HUDEP-2 (cell line): ENCODE measurements at regions not wholly inside any gene's neighbourhood (a gene's known extent, or its start where the extent isn't known, plus 50 kb on each side); places are given as distances from the start of the nearest gene placed in this dataset.

ENCODE experiments used
- DNase-seq, 76 experiments: peaks; one replicate each; lab custom pipeline; 2025; ENCODE audit not compliant: unreplicated experiment in 76 of 76; lab: John Stamatoyannopoulos, UW

DNA sequence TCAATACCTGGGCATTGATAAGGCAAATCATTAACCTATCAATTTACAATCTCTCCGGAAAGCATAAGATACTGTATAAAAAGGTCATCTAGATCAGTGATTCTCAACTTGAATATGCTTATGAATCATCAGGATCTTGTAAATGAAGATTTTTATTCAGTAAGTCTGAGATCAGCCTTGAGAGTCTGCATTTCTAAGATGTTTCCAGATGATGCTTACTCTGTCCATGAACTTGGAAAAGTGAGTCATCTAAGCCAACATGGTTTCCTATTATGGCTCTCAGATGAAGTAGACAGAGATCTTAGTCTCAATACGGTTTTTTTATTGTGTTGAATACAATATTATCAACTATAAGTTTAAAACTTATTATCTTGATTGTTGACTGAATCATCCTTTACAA, 226.4 kb upstream of the KIRREL3 start:
- DNase-seq = no peak

DNA sequence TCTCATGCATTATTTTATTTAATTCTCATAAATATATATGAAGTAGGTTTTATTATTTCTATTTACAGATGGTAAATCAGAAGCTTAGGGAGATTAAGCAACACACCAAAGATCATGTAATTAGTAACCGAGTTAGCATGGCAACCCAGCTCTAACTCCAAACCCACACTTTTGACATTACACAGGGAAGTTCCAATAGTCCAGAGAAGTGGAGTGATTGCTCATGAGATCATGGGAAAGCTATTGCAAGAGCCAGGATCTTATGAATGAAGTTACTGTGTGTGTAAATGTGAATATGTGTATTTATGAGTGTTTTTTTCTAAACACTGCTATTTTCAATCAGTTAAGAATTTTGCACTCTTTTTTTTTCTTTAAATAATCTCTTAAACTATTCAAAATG, 225.8 kb upstream of the KIRREL3 start:
- DNase-seq = no peak

DNA sequence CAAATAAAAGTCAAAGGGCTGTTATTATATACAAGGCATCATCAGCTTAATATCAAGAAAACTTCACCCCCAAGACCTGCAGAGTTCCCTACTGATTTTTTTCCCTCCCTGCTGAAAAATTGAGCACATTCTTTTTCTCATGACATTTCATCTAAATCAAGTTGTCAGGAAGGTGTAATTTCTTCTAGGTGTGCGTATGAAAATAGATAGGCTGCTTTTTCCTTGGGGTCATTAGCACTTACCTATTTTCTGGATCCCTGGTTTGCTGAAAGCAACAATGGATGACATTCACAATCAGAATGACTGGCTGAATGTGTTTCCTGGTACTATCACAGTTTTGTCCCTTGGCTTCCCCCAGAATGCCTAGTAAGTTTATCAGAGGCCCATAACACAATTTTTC, 225.0 kb upstream of the KIRREL3 start:
- DNase-seq = no peak

DNA sequence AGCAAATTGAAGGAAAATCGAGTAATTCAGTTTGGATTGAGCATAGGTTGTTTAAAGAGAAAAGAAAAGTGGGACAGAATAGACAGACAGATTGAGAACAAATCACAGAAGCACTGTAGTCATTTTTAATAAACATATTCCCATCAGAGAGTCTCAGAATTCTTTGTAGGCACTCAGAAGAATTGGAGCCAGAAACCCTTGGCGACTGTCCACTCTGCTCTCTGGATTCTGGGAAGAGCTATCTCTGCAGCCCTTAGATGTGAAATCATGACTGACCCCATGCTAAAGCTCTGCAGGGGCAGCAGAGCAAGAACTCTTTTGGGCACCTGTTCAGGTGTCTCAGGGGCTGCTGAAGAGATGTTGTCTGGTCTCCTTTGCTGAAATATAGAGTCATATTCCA, 223.7 kb upstream of the KIRREL3 start:
- no peak for DNase-seq

DNA sequence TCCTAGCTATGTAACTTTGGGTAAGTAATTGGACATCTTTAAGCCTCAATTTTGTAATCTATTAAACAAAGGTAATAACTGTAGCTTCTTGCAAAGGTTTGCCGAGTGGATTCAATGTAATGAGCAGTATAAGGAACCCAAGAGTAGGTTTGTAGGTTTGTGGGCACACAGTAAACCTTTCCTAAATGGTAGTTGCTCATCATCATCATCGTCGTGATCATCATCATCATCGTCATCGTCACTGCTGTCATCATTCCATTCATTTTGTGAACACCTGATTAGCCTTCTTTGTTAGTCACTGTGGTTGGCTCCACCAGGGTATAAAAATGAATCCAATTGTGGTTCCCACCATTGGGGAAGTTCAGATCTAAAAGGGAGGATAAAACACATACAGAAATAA, 223.1 kb upstream of the KIRREL3 start:
- DNase-seq = no peak

DNA sequence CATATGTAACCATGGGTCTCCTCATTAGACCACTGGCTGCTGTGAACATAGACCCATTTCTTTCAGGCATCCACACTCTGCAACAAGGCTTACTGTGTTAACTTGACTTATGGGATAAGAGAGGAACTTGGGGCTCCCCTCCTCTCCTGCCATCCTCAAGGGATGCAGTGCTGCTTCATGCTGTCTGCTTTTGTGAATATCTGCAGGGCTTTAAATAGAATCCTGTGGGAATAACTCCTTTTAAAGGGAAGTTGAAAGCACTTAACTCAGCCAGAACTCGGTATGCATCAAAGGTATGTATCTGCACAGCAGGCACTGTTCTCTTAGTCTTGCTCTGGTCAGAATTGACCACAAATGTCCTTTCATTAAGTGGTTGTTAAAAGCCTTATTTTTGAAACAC, 222.5 kb upstream of the KIRREL3 start:
- no peak for DNase-seq

DNA sequence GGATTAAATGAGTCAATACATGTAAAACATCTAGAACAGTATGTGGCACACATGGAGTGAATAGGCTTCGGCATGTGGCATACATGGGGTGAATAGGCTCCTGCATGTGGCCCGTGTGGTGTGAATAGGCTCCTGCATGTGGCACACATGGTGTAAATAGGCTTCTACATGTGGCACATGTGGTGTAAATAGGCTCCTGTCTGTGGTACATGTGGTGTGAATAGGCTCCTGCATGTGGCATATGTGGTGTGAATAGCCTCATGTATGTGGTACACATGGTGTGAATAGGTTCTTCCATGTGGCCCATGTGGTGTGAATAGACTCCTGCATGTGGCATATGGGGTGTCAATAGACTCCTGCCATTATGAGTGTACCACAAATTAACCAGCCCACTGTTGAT, 219.1 kb upstream of the KIRREL3 start:
- no peak for DNase-seq

DNA sequence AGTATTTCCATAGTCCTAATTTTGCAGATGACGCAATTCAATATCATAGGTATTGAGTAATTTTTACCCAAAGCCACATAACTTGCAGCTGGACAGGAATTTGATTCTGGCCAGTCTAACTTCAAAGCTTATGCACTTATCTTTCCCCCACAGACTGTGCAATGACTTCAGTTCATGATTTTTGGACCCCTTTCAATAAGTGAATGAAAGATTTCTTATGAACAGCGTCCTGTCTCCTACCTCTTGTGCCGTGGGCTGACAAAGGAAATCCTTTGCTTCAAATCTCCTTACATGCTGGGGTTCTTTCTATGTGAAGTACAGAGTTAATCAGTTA, 217.7 kb upstream of the KIRREL3 start:
- DNase-seq = peak in 2 of 76 experiments; percentile 25 to 43

DNA sequence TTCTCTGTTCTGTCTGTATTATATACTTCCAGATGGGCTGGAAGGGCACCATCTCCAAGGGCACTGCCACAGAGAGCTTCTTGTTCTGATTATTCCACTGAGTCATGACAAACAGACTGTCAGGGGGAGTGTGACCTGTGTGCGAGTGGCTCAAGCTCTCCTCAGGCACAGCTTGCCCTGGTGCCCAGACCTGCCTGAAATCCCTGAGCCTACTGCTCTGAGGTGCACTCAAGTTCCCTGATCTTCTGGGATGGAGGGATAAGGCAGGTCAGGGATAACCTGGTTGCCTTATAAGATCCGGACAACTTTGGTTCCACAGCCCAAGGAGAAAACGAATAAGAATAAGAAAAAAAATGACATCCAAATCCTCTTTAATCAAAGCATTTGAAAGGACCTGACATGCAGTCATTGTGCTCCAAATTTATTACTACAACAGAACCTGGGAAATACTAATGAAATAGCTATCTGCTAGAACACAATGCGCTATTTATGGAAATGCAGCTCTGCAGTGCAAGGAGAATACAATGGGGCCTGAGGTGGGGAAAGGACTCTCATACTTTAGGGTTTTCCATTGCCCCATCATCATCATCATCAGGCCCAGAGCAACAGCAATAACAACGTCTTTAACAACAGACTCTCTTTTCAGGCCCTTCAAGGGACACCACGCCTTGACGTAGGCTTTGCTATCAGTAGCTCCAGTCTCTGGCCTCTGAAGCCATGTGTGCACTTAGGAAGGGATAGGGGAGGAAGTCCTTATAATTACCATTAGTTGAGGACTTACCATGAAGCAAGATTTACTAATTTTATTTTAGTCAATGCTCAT, 217.1 kb upstream of the KIRREL3 start:
- peak in 4 of 76 experiments; percentile 14 to 43 (median 22) for DNase-seq

DNA sequence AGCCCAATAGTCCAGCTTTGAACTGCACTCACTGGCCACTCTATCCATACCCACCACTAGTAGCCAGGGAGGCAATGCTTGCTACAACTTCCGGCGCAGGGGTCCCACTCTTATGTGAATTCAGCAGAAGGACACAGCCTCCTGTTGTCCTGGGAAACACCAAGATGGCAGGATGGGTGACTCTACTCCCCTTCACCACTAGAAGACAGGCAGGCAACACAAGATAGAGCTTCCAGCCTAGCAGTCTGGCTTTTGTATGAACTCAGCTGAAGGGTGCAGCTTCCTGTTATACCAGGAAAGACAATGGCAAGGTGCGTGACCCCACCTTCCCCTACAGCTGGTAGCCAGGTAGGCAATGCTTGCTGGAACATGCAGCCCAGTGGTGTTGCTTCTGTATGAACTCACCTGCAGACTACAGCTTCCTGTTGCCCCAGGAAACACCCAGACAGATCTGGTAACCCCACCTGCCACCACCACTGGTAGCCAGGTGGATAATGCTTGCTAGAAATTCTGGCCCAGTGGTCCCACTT, 205.2 kb upstream of the KIRREL3 start:
- no peak for DNase-seq

DNA sequence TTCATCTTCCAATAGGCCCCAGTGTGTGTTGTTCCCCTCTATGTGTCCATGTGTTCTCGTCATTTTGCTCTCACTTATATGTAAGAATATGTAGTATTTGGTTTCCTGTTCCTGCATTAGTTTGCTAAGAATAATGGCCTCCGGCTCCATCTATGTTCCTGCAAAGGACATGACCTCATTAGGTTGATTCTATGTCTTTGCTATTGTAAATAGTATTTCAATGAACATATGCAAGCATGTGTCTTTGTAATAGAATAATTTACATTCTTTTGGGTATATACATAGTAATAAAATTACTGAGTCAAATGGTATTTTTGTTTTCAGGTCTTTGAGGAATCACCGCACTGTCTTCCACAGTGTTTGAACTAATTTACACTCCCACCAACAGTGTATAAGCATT, 202.9 kb upstream of the KIRREL3 start:
- no peak for DNase-seq

DNA sequence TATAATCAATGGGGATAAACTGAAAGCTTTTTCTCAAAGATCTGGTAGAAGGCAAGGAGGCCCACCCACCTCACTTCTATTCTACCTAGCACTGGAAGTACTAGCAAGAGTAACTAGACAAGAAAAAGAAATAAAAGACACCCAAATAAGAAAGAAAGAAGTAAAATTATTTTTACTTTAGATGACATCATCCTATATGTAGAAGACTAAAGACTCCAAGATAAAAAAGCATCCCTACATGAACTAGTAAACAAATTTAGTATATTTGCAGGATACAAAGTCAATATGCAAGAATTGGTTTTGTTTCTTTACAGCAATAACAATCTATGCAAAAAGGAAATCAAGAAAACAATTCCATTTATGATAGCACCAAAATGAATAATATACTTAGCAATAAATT, 201.5 kb upstream of the KIRREL3 start:
- no peak for DNase-seq

DNA sequence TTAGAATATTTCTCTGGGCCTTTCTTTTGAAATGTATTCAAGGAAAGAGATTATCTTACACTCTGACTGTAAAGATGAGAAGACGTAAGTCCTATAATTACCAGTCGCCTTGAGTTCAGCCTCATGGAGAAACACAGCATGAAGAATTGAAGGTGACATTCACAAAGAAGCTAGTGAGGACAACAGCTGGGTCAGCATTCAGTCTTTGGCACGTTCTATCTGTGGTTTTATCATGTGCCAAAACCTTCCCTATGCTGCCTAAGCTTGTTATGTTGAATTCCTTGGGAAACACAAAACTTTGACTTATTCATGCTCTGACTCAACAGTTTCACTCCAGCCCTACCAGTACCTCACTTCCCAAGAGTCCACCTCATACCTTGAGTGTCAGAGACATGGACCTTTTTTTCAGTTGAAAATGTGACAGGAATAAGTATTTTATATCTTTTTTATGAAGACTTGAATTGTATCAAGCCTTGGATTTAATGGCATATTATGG, 198.8 kb upstream of the KIRREL3 start:
- DNase-seq = no peak

DNA sequence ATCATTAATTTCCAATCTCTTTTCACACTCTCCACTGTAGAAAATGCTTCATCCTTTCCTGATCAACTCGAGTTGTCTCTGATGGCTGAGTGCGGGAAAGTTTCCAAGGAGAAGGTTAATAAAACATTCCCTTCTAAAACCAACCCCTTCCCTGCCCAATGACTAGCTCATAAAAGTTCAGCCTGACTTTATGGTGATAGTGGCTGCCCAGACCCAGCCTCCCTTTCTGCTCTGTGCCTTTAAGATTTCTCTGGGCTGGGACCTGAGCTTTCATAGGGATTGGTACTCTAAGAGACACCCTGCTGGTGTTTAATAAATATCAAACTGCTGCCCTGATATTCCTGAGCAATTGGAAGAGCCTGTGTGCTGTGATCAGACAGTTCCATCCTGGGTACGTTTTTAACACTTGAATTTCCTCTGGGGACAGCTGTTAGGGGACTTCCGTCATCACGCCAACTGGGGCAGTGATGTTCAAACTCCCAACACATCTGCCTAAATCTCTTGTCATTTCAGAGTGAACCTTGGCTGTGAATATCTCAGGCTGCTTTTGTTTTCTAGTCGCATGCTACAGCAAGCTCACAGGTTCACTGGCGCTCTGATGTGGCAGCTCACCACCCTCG, 195.0 kb upstream of the KIRREL3 start:
- no peak for DNase-seq

DNA sequence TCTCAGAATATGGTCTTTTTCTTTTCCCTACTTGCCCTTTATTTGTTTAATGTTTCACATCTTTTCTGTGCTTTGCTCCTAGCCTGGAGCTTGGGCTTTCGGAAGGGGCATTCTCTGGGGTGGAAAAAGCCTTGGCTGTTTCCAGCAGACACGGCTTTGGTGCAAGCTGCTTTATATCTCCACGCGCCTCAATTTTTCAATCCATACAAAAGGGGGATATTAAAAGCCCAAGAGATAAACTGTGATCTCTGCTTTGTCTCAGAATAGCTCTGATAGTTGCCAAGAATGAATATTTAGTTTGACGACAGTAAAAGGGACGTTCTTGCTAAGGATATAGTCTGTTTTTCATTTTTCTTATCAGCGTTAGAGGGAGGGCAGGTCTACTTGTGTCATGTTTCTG, 194.0 kb upstream of the KIRREL3 start:
- no peak for DNase-seq

DNA sequence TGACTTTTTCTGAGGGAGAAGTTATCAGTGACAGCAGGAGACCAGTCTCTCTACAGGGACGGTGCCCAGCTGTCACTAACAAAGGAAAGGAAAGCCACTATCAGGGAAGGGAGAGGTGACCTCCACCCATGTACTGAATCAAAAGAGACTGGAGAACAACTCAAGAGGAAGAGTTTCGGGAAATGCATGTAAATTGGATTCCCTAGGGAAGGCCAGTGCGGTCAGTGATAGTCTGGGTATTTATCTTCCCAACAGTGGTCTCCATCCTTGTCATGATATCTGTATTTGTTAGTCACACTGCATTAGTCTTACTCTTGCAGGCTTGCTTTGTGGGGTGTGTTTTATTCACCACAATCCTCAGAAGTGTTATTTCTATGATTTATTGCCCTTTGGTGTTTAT, 193.4 kb upstream of the KIRREL3 start:
- no peak for DNase-seq

DNA sequence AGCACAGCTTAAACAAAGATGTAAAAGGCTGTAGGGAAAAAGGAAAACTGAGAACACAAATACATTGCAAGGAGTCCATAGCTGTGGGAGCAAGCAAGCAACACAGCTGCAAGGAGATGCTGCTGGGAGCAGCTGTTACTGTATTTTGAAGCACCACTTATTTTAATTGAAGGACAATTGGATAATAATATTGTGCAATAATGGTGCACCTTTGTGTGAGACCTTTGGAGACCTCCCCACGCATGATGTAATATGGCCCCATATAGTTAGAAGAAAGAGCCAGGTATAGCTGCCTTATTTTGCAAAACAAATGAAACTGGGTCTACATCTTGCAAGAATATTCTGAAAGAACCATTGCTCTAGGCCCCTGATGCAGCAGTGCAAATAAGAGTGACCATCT, 191.1 kb upstream of the KIRREL3 start:
- no peak for DNase-seq

DNA sequence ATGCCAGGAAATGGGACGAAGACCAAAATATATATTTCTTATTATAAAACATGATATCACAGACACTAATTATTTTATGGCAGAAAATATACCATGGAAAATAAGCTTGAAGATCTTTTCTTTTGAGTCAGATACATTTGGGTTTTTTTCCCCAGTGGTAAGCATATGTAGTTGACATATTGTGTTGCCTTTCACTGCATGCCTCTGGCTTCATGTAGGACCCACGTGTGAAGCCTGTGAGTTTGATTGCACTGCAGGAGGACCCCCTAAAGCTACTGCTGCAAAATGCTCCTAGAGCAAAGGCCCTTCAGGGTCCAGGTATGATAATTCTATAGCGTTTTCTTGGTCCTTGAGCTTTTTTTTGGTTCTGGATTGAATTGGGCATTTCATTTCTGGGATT, 190.7 kb upstream of the KIRREL3 start:
- no peak for DNase-seq

DNA sequence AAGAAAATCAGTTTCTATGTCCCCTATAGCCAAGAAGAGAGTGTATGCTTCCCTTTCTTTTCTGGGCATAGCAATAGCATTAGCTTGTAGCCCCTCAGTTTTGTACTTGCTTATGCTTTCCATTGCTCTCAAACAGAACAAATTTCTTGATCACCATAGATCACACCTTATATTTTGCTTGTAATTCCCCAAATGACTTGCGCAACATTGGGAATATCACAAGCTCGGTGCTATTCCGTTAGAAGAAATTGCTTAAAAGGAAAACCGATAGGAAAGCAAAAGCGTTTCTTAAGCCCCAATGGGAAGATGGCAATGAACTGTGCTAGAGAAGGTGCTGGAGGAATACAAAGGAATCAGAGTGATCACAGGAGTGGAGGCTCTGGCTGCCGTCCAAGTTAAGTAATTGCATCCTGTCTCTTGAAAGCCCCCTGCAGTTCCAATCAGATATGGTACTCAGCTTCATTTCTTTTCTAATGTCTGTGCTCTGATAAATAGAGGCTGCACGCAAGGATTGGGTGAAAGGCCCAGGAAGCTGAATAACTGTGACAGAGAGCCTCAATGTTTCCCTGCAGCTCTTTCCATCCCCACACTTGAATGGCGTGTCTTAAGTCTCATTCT, 182.1 kb upstream of the KIRREL3 start:
- DNase-seq = no peak

DNA sequence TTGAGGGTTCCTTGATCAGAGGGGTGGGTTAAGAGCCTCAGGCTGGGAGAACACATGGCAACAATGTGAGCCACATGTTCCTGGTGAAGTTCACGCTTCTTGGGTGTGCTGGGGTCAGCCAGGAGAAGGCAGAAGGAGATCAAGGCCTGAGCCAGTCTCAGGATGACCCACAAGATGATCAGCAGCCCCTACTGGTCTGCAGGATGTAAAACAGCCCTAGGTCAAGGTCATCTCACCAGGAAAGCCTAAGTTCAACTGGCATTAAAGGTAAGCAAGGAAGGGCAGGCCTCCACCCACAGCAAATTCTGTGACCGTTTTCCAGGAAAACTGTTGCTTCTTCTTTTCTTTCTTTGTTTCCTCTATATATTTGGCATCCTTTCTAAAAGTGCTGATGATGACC, 156.7 kb upstream of the KIRREL3 start:
- DNase-seq = no peak

DNA sequence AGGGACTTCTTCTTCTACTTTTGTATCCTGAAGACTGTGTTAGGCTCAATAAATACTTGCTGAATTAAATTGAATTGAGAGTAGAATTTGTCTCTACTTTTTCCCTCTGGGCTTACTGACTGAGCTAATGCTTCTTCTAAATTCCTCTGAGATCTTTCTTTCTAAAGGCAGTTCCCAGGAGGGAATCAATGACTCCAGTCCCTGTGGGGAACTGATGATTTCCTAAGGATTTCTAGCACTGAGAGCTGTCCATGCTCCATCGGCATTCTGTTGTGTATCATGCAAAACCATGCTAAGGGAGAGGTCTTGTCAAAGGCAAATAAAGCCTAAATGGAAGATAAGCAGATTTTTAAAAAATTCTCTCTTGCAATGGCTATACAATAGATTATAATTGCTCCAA, 148.8 kb upstream of the KIRREL3 start:
- no peak for DNase-seq

DNA sequence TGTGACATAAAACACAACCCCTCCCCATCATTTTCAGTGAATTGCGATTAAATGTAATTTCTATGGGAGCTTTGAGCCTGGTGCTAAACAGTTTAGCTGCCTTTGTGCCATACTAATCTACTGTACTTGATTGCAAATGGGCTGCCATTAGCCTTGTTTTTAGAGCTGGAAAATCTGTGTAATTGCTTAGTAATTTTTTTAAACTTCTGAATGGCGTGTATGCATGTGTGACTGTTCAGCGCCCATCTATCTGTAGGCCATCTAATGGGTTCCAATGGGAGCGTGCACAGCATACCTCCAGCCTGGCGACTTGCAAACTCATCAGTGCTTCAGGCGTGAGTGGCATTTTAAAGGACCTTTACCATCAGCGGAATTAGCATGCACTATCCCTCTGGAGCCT, 142.7 kb upstream of the KIRREL3 start:
- no peak for DNase-seq
